ENCODE measurements at regions not wholly inside any gene's neighbourhood (a gene's known extent, or its start where the extent isn't known, plus 50 kb on each side); places are given as distances from the start of the nearest gene placed in this dataset.

- DNase-seq, result no peak
These were observed 62.2 kb upstream of the RGMA start for GRCh38 chr15:93150910-93151881.

- no peak for DNase-seq
These were observed 57.6 kb upstream of the RGMA start for GRCh38 chr15:93146601-93147000.

- no peak for DNase-seq
These were observed 57.2 kb upstream of the RGMA start for GRCh38 chr15:93146196-93146595.

- DNase-seq, result no peak
These were observed 55.6 kb upstream of the RGMA start for GRCh38 chr15:93144463-93145236.

- DNase-seq, result no peak
These were observed 54.2 kb upstream of the RGMA start for GRCh38 chr15:93143186-93143585.

GRCh38 chr15:93141371-93141794 lies 52.4 kb upstream of the RGMA start:
- no peak for DNase-seq

- DNase-seq, result no peak
These were observed 50.4 kb upstream of the RGMA start for GRCh38 chr15:93139436-93139835.

GRCh38 chr15:93138681-93139250 lies 49.8 kb upstream of the RGMA start:
- no peak for DNase-seq

Measured in right kidney (tissue), 1 donor.